ENCODE measurements at regions not wholly inside any gene's neighbourhood (a gene's known extent, or its start where the extent isn't known, plus 50 kb on each side); places are given as distances from the start of the nearest gene placed in this dataset.

DNA sequence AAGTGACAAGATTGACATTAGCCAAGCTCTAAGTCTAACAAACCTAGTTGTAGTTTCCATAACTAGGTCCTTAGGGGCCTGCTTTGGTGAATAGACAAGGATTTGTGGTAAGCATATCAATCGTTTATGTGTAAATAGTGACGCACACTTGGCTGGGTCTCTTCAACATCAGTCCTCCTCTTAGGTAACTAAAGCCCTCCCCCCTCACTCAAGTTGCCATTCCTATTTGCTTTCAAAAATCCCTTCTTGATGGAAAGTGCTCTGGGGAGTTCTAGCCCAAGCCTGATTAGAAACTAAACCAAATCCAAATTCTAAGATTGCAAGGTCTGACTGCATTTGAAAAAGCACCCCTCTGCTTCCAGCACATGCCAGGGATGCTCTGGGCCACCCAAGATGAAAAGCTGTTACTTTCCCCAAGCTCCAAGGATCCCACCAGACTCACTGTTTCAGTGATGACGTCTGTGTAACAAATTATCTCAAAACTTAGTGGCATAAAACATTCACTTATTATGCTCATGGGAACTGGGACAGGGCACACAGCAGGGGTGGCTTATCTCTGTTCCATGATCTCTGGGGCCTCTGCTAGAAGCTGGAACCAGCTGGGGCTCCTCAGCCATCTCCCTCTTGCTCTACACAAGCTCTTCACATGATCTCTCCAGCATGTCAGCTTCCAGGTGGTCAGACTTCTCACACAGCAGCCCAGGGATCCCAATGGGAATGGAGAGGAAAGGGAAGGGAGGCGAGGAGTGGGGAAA is 74.1 kb downstream of the RRAGC start:
- no peak for ATAC-seq
- ChIA-PET POLR2A (no interaction called here), CTCF (no interaction called here)
- Mint-ChIP-seq H3K4me3 (no peak overlapping the region), H3K36me3 (no peaks in the 10 kb centered on the region), H3K4me1 (peaks cover 57% of the 10 kb centered on the region), H3K27me3 (ENCODE audit: low read depth) (peaks cover 6% of the 10 kb centered on the region), H3K9me3 (no peaks in the 10 kb centered on the region), H3K27ac (no peak overlapping the region)
- TF ChIP-seq IRF2 (CRISPR knock-in tag; IDR thresholded peaks at IDR 0.05; ENCODE audit: borderline replicate concordance, low read depth) (no peak), NR2C2 (CRISPR knock-in tag; IDR thresholded peaks at IDR 0.05) (no peak), ZNF138 (CRISPR knock-in tag; conservative IDR thresholded peaks at IDR 0.05) (no peak), TCF7 (CRISPR knock-in tag; IDR thresholded peaks at IDR 0.05; ENCODE audit: low read depth) (no peak), TEAD4 (CRISPR knock-in tag; IDR thresholded peaks at IDR 0.05) (no peak), GTF2I (CRISPR knock-in tag; conservative IDR thresholded peaks at IDR 0.05) (no peak), RORB (CRISPR knock-in tag; IDR thresholded peaks at IDR 0.05) (no peak)
- TF ChIP-seq, protein P1, sequence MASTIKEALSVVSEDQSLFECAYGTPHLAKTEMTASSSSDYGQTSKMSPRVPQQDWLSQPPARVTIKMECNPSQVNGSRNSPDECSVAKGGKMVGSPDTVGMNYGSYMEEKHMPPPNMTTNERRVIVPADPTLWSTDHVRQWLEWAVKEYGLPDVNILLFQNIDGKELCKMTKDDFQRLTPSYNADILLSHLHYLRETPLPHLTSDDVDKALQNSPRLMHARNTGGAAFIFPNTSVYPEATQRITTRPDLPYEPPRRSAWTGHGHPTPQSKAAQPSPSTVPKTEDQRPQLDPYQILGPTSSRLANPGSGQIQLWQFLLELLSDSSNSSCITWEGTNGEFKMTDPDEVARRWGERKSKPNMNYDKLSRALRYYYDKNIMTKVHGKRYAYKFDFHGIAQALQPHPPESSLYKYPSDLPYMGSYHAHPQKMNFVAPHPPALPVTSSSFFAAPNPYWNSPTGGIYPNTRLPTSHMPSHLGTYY (CRISPR knock-in tag; IDR thresholded peaks at IDR 0.05), result no peak
- TF ChIP-seq, protein P2, sequence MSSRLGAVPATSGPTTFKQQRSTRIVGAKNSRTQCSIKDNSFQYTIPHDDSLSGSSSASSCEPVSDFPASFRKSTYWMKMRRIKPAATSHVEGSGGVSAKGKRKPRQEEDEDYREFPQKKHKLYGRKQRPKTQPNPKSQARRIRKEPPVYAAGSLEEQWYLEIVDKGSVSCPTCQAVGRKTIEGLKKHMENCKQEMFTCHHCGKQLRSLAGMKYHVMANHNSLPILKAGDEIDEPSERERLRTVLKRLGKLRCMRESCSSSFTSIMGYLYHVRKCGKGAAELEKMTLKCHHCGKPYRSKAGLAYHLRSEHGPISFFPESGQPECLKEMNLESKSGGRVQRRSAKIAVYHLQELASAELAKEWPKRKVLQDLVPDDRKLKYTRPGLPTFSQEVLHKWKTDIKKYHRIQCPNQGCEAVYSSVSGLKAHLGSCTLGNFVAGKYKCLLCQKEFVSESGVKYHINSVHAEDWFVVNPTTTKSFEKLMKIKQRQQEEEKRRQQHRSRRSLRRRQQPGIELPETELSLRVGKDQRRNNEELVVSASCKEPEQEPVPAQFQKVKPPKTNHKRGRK (CRISPR knock-in tag; IDR thresholded peaks at IDR 0.05; ENCODE audit: borderline replicate concordance), result no peak
- DNase-seq (ENCODE audit: low spot score), result no peak

DNA sequence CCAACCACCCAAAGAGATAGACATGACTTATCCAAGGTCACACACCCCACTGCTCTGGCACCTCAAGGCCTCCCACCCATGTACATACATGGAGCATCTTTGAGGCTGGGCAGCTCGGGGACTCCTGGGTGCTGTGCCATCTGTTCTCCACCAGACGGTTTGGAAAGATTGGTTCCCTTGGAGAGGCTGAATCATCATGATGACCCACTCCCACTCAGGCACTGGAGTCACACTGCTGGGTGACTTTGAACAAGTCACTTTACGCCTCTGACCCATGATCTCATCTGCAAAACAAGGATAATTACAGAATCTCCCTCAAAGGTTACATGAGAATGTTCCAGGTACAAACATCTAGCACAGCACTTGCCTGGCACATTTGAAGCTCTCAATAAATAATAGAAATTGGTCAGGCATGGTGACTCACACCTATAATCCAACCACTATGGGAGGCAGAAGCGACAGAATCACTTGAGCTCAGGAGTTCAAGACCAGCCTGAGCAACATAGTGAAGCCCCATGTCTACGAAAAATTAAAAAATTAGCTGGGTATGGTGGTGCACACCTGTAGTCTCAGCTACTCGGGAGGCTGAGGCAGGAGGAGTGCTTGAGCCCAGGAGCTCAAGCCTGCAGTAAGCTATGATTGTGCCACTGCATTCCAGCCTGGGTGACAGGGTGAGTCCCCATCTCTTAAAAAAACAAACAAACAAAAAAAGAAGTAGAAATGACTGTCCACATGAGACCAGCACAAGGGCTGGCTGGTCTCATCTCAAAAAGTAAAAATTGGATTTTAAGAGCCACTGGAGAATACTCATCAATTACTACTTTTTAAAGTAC is 74.9 kb downstream of the RRAGC start:
- Mint-ChIP-seq H3K4me1 (peaks cover 56% of the 10 kb centered on the region), H3K9me3 (no peaks in the 10 kb centered on the region), H3K27me3 (ENCODE audit: low read depth) (peaks cover 6% of the 10 kb centered on the region), H3K4me3 (no peak overlapping the region), H3K36me3 (no peaks in the 10 kb centered on the region), H3K27ac (no peak overlapping the region)
- ChIA-PET POLR2A (no interaction called here), CTCF (no interaction called here)
- no peak for ATAC-seq
- DNase-seq (ENCODE audit: low spot score), result no peak
- TF ChIP-seq HMGA2 (CRISPR knock-in tag; IDR thresholded peaks at IDR 0.05), result no peak
- no peak for TF ChIP-seq SP1 (CRISPR knock-in tag; conservative IDR thresholded peaks at IDR 0.05)
- TF ChIP-seq NR1H2 (CRISPR knock-in tag; IDR thresholded peaks at IDR 0.05), result no peak
- TF ChIP-seq, protein P3, sequence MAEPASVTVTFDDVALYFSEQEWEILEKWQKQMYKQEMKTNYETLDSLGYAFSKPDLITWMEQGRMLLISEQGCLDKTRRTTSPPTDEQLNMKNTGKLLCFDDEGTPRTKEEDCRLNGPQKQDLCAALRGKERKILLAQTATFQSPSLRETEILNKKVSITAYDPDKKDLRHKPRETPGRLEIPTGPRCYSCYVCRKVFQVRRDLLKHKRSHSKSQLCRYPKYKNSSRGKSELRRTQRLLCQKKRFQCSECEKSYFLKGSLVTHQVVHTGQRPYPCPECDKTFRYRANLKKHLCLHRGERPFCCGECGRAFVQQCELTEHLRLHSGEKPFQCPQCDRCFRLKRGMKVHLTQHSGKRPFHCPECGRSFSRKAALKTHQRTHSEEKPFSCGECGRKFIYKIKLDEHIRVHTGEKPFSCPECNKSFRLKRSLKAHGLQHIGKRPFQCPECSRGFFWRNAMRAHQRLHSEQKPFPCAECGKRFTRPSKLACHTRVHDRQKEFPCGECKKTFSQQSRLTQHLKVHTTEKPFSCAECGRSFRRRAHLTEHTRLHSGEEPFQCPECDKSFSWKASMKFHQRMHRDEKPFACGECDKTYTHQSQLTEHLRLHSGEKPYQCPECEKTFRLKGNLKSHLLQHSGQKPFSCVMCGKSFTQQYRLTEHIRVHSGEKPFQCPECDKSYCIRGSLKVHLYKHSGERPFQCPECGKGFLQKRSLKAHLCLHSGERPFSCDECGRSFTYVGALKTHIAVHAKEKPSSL (CRISPR knock-in tag; conservative IDR thresholded peaks at IDR 0.05), result no peak
- TF ChIP-seq, protein P4, sequence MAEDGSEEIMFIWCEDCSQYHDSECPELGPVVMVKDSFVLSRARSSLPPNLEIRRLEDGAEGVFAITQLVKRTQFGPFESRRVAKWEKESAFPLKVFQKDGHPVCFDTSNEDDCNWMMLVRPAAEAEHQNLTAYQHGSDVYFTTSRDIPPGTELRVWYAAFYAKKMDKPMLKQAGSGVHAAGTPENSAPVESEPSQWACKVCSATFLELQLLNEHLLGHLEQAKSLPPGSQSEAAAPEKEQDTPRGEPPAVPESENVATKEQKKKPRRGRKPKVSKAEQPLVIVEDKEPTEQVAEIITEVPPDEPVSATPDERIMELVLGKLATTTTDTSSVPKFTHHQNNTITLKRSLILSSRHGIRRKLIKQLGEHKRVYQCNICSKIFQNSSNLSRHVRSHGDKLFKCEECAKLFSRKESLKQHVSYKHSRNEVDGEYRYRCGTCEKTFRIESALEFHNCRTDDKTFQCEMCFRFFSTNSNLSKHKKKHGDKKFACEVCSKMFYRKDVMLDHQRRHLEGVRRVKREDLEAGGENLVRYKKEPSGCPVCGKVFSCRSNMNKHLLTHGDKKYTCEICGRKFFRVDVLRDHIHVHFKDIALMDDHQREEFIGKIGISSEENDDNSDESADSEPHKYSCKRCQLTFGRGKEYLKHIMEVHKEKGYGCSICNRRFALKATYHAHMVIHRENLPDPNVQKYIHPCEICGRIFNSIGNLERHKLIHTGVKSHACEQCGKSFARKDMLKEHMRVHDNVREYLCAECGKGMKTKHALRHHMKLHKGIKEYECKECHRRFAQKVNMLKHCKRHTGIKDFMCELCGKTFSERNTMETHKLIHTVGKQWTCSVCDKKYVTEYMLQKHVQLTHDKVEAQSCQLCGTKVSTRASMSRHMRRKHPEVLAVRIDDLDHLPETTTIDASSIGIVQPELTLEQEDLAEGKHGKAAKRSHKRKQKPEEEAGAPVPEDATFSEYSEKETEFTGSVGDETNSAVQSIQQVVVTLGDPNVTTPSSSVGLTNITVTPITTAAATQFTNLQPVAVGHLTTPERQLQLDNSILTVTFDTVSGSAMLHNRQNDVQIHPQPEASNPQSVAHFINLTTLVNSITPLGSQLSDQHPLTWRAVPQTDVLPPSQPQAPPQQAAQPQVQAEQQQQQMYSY (CRISPR knock-in tag; IDR thresholded peaks at IDR 0.05), result no peak
- no peak for TF ChIP-seq SMAD4 (CRISPR knock-in tag; IDR thresholded peaks at IDR 0.05)
- no peak for TF ChIP-seq CBFB (CRISPR knock-in tag; IDR thresholded peaks at IDR 0.05; ENCODE audit: low read depth)
- TF ChIP-seq ZNF317 (CRISPR knock-in tag; IDR thresholded peaks at IDR 0.05; ENCODE audit: borderline replicate concordance, low read depth), result no peak
- no peak for TF ChIP-seq EMX1 (CRISPR knock-in tag; IDR thresholded peaks at IDR 0.05)
- TF ChIP-seq ATF1 (CRISPR knock-in tag; IDR thresholded peaks at IDR 0.05), result no peak
- TF ChIP-seq, protein P1 (CRISPR knock-in tag; IDR thresholded peaks at IDR 0.05), result no peak
- TF ChIP-seq ZNF263 (CRISPR knock-in tag; IDR thresholded peaks at IDR 0.05; ENCODE audit: low read depth), result no peak
- no peak for TF ChIP-seq NR3C1 (CRISPR knock-in tag; conservative IDR thresholded peaks at IDR 0.05; ENCODE audit: low read depth)
- TF ChIP-seq, protein P5, sequence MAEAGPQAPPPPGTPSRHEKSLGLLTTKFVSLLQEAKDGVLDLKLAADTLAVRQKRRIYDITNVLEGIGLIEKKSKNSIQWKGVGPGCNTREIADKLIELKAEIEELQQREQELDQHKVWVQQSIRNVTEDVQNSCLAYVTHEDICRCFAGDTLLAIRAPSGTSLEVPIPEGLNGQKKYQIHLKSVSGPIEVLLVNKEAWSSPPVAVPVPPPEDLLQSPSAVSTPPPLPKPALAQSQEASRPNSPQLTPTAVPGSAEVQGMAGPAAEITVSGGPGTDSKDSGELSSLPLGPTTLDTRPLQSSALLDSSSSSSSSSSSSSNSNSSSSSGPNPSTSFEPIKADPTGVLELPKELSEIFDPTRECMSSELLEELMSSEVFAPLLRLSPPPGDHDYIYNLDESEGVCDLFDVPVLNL (CRISPR knock-in tag; IDR thresholded peaks at IDR 0.05; ENCODE audit: borderline replicate concordance, low read depth), result no peak
- TF ChIP-seq GABPB1 (CRISPR knock-in tag; IDR thresholded peaks at IDR 0.05), result no peak

All from WTC11 (cell line).